ENCODE measurements at regions not wholly inside any gene's neighbourhood (a gene's known extent, or its start where the extent isn't known, plus 50 kb on each side); places are given as distances from the start of the nearest gene placed in this dataset.

- POLR2A ChIA-PET, result no interaction called here
- H3K4me3 ChIP-seq (ENCODE audit: low read depth in 2 of 2, low read length in 2 of 2), result no peak overlapping the region
- in situ Hi-C loops (cut with HindIII; ENCODE audit: low pct_unique_long_range_greater_than_20kb, low sequenced_read_pairs), result no loop called here
- TF ChIP-seq TCF7L2 (IDR thresholded peaks at IDR 0.05; ENCODE audit: low read depth, low read length), result no peak
- TF ChIP-seq, protein P1, sequence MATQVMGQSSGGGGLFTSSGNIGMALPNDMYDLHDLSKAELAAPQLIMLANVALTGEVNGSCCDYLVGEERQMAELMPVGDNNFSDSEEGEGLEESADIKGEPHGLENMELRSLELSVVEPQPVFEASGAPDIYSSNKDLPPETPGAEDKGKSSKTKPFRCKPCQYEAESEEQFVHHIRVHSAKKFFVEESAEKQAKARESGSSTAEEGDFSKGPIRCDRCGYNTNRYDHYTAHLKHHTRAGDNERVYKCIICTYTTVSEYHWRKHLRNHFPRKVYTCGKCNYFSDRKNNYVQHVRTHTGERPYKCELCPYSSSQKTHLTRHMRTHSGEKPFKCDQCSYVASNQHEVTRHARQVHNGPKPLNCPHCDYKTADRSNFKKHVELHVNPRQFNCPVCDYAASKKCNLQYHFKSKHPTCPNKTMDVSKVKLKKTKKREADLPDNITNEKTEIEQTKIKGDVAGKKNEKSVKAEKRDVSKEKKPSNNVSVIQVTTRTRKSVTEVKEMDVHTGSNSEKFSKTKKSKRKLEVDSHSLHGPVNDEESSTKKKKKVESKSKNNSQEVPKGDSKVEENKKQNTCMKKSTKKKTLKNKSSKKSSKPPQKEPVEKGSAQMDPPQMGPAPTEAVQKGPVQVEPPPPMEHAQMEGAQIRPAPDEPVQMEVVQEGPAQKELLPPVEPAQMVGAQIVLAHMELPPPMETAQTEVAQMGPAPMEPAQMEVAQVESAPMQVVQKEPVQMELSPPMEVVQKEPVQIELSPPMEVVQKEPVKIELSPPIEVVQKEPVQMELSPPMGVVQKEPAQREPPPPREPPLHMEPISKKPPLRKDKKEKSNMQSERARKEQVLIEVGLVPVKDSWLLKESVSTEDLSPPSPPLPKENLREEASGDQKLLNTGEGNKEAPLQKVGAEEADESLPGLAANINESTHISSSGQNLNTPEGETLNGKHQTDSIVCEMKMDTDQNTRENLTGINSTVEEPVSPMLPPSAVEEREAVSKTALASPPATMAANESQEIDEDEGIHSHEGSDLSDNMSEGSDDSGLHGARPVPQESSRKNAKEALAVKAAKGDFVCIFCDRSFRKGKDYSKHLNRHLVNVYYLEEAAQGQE (IDR thresholded peaks at IDR 0.05; ENCODE audit: insufficient read depth in 1 of 2, low read depth in 2 of 2, low read length in 1 of 2), result no peak
- TF ChIP-seq, protein P2, sequence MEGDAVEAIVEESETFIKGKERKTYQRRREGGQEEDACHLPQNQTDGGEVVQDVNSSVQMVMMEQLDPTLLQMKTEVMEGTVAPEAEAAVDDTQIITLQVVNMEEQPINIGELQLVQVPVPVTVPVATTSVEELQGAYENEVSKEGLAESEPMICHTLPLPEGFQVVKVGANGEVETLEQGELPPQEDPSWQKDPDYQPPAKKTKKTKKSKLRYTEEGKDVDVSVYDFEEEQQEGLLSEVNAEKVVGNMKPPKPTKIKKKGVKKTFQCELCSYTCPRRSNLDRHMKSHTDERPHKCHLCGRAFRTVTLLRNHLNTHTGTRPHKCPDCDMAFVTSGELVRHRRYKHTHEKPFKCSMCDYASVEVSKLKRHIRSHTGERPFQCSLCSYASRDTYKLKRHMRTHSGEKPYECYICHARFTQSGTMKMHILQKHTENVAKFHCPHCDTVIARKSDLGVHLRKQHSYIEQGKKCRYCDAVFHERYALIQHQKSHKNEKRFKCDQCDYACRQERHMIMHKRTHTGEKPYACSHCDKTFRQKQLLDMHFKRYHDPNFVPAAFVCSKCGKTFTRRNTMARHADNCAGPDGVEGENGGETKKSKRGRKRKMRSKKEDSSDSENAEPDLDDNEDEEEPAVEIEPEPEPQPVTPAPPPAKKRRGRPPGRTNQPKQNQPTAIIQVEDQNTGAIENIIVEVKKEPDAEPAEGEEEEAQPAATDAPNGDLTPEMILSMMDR (IDR thresholded peaks at IDR 0.05), result no peak
- TF ChIP-seq SIN3A (IDR thresholded peaks at IDR 0.05; ENCODE audit: borderline replicate concordance, insufficient read depth, low read depth, low read length), result no peak
- TF ChIP-seq POLR2AphosphoS5 (IDR thresholded peaks at IDR 0.05; ENCODE audit: low read depth, low read length), result no peak
- DNase-seq (ENCODE audit: low read depth, low spot score) (no peak), ATAC-seq (no peak)
- no peaks in the 10 kb centered on the region for H3K4me1 ChIP-seq (ENCODE audit: control insufficient read depth, insufficient read depth, low read length)
- H3K27me3 ChIP-seq (ENCODE audit: control insufficient read depth, insufficient read depth, low read length), result peaks cover 2% of the 10 kb centered on the region; the same call in 1 of the 2 replicates
- CTCF ChIA-PET, result no interaction called here
- no peaks in the 10 kb centered on the region for H3K36me3 ChIP-seq (ENCODE audit: control insufficient read depth, insufficient read depth, low read length)
- BruUV-seq (replicated peaks), result no TSS peak
- intact Hi-C loops (cut with micrococcal nuclease; ENCODE audit: unreplicated experiment), result no loop called here
- no peaks in the 10 kb centered on the region for H3K9me3 ChIP-seq (ENCODE audit: control insufficient read depth, insufficient read depth, low read depth, low read length)
- H3K27ac ChIP-seq (ENCODE audit: low read length), result no peak overlapping the region
These were observed 115.1 kb downstream of the CYP26B1 start for GRCh38 chr2:72032481-72033041.

DNA sequence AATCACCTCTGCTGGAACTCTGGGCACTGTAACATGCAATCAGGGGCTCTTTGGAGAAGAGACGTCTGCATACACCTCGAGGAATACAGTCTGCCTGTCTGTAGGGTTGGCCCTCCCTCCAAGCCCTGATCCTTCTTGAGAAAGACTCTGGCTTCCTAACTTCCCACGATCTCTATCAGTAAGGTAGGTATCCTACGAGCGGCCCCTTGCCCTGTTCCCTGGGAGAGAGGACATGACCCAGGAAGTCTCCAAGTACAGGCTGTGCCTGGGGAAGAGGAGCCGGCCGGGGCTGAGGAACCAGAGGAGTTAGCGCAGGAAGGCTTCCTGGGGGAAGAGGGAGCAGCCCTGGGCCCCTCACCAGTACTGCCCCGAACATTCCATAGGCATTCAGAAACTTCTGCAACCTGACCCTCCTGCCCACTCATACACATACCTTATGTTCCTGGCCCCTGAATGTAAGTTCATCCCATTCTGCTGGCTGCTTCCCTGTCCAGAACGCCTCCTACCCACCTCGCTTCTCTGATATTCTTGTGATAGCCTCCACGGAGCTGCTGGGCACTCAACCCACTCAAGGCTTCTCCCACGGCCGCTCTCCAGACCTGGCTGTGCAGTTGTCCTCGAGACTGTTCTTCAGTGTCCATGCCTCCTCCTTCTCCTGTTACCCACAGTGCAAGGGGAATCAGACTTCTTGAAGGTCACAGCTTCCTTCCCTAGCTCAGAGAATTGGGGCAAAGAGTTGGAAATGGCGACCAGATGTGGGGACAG lies 116.1 kb downstream of the CYP26B1 start:
- Histone ChIP-seq H3K4me1 (ENCODE audit: control insufficient read depth, insufficient read depth, low read length) (no peaks in the 10 kb centered on the region), H3K36me3 (ENCODE audit: control insufficient read depth, insufficient read depth, low read length) (no peaks in the 10 kb centered on the region), H3K27ac (ENCODE audit: low read length) (no peak overlapping the region), H3K4me3 (ENCODE audit: low read depth in 2 of 2, low read length in 2 of 2) (no peak overlapping the region), H3K9me3 (ENCODE audit: control insufficient read depth, insufficient read depth, low read depth, low read length) (no peaks in the 10 kb centered on the region), H3K27me3 (ENCODE audit: control insufficient read depth, insufficient read depth, low read length) (peaks cover 2% of the 10 kb centered on the region; the same call in 1 of the 2 replicates)
- ATAC-seq (no peak), DNase-seq (ENCODE audit: low read depth, low spot score) (no peak)
- intact Hi-C loops (cut with micrococcal nuclease; ENCODE audit: unreplicated experiment) (no loop called here), in situ Hi-C loops (cut with HindIII; ENCODE audit: low pct_unique_long_range_greater_than_20kb, low sequenced_read_pairs) (no loop called here)
- no TSS peak for BruUV-seq (replicated peaks)
- TF ChIP-seq POLR2AphosphoS5 (IDR thresholded peaks at IDR 0.05; ENCODE audit: low read depth, low read length), result no peak
- TF ChIP-seq, protein P2 (IDR thresholded peaks at IDR 0.05), result no peak
- no peak for TF ChIP-seq TCF7L2 (IDR thresholded peaks at IDR 0.05; ENCODE audit: low read depth, low read length)
- no peak for TF ChIP-seq SIN3A (IDR thresholded peaks at IDR 0.05; ENCODE audit: borderline replicate concordance, insufficient read depth, low read depth, low read length)
- TF ChIP-seq, protein P1 (IDR thresholded peaks at IDR 0.05; ENCODE audit: insufficient read depth in 1 of 2, low read depth in 2 of 2, low read length in 1 of 2), result no peak
- POLR2A ChIA-PET, result no interaction called here
- CTCF ChIA-PET, result no interaction called here
